ENCODE measurements at regions not wholly inside any gene's neighbourhood (a gene's known extent, or its start where the extent isn't known, plus 50 kb on each side); places are given as distances from the start of the nearest gene placed in this dataset.

GRCh38 chr5:67978171-67978570 lies 237.4 kb upstream of the PIK3R1 start:
- DNase-seq, result no peak

- no peak for DNase-seq
Observed at GRCh38 chr5:67976891-67977601, 238.5 kb upstream of the PIK3R1 start.

GRCh38 chr5:67976181-67976580 lies 239.4 kb upstream of the PIK3R1 start:
- no peak for DNase-seq

DNA sequence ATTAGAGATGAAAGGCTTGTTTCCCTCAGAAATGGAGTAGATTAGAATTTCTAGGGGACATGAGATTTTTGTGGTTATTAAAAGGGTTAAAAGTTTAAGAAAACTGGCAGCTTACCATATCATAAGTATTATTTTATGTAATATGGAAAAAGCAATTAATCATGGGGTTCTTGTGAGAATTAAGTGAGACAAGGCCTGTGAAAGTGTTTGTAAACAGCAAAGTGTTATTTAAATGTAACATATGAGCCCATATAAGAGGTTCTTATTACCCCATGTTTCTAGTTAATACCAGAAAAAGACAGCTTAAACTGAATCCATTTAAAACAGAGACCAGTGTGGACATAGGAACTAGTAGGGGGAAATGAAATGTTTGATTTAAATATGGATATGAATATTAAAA lies 241.1 kb upstream of the PIK3R1 start:
- DNase-seq, result no peak

DNA sequence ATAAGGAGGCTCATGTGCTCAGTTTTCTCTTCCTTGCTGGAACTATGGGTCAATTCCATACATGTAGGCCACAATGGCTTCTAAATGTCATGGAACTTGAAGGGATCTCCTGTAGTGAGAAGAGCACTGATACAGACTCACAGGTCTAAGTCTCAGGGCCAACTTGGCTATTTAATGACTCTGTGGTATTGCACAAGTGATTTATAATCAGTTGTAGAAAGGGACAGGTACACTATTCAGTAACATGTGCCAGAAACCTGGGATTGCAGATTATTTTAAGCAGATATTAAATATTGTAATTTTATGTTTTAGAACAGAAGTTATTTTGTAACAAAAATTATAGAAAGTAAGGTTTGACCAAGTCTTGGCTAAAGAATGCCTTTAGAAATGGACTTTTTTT lies 241.5 kb upstream of the PIK3R1 start:
- DNase-seq, result no peak

GRCh38 chr5:67971971-67972821 lies 243.4 kb upstream of the PIK3R1 start:
- no peak for DNase-seq

- DNase-seq, result no peak
Observed at GRCh38 chr5:67971223-67971830, 244.2 kb upstream of the PIK3R1 start.

GRCh38 chr5:67969631-67970030 lies 245.9 kb upstream of the PIK3R1 start:
- no peak for DNase-seq

DNA sequence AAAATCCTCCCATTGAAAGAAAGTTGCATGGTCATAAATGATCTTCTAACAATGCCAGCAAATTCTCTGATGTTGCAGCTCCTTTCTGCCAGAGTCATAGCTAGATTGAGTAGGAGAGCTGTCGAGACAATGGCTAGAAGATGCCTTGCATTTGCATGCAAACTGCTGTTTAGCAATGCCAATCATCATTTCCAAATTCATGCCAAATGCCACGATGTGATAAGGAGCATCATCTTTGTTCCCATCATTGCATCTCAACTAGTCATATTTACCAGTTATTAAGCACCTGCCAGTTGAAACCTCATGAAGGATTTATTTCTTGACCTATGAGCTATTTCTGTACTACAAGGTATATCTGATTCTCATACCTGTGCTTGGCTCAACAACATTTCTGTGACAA lies 246.4 kb upstream of the PIK3R1 start:
- no peak for DNase-seq

DNA sequence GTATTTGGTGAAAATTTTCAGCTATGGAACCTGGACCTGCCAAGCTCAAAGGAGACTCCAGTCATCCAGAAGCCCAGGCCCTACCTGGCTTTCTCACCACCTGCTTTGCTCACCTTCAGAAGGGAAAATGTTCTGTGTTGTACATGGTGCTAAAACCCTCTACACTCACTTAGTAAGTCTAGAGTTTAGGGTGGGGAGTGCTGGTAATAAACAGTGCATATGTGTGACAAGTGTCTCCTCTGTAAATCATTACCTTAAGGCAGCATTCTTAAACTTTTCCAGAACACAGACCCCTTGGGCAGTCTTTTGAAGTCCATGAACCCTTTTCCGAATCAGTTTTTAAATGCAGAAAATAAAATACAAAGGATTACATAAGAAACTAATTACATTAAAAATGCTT lies 248.8 kb upstream of the PIK3R1 start:
- DNase-seq, result no peak

GRCh38 chr5:67964619-67965018 lies 250.9 kb upstream of the PIK3R1 start:
- DNase-seq, result no peak

- no peak for DNase-seq
Observed at GRCh38 chr5:67963789-67964519, 251.6 kb upstream of the PIK3R1 start.

- DNase-seq, result no peak
Observed at GRCh38 chr5:67960939-67961338, 254.6 kb upstream of the PIK3R1 start.

DNA sequence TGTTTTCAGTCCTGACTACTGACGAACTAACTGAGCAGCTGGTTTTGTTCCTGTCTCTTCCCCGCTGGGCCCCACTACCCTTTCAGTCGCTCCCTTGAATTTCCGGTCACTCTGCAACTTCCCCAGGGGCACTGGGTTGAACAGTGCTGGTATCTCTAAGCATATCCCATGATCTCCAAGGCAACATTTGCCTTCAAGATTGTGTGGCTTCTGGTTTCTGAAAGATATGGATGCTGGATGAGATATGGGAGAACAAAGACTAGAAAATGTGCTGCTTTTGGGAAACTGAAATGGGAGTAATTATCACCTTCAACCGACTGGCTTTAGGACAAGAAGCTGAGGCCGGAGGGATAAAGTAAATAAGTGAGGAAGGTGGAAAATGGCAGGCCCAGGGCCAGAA lies 258.2 kb upstream of the PIK3R1 start:
- DNase-seq, result no peak

DNA sequence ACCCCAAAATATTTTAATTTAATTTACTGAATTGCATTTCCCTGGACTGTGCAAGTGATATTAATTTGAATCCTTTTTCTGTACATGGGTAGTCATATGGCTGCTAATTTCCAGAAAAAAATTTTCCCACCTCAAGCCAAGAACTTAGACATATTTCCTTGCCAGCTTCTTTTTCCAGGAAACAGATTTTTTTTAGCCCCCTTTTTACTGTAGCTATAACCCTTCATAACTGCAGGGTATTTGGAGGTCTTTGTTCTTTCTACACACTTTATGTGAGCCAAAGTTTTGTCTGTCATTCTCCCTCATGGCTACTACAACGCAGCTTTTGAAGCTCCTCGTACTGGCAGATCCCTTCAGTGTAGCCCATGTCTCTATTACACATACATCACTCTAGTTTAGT lies 261.2 kb upstream of the PIK3R1 start:
- no peak for DNase-seq

DNA sequence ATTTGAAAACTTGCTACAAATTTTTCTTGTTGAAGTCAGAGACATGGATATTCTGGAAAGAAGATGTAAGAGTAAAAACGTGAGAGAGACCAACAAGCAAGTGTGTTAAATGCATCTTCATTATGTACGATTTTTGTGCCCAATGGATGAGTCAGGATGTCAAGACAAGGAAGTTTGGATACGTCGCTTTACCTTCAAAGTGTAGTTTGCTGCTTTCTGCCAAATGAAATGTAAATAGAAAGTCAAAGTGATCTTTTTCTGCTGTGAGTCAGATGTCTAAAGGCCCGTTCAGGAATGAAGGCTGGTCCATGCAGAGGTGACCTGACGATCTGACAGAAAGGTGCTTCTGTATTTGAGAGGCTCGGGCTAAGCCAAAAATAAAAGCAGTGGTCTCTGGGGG lies 273.1 kb upstream of the PIK3R1 start:
- DNase-seq, result no peak

- no peak for DNase-seq
Observed at GRCh38 chr5:67941614-67942401, 273.7 kb upstream of the PIK3R1 start.

DNA sequence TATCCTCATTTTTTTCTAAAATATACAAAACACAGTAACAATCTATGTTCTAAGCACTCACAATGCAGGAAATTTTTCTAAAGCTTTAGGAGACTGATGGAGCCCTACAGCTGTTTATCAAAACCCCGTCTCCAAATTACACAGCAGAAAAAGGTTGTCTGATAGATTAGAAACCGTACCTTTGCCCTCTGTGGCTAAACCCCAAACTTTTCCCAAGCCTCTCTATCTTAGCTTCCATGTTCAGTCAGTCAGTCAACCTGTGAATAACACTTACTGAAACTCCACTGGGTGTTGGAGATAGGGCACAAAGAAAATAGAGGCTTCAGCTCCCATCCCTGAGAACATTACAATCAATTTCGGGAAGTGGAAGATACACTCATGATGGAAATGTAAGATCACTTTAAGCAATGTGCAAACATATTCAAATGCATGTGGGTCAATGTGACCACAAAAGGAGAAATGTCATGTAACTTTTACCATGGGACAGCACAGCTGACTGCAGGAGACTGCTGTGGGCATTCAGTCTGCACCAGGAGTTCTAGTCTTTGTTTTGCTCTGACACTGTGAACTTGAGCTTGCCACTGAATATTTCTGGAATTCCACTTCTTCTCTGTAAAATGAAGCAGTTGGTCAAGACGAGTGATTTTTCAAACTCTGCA lies 279.5 kb upstream of the PIK3R1 start:
- DNase-seq, result no peak

DNA sequence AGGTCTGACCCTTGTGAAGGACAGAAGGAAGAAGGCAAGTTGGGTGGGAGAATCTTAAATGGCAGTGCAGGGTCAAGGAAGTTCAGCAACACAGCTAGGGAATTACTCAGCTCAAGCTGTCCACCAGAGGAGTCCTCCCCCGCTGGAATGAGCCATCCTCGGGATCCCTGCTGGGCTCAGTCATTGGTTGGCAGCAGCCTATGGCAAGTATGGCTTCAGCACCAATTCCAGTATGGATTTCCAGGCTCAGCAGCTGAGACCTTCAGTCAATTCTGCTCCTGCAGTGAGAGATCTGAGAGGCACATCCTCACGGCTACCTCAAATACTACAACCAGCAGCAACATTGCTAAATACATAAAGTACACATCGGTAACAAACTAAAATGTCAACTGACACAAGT lies 280.6 kb upstream of the PIK3R1 start:
- DNase-seq, result no peak

- DNase-seq, result no peak
Observed at GRCh38 chr5:67925511-67925910, 290.0 kb upstream of the PIK3R1 start.

DNA sequence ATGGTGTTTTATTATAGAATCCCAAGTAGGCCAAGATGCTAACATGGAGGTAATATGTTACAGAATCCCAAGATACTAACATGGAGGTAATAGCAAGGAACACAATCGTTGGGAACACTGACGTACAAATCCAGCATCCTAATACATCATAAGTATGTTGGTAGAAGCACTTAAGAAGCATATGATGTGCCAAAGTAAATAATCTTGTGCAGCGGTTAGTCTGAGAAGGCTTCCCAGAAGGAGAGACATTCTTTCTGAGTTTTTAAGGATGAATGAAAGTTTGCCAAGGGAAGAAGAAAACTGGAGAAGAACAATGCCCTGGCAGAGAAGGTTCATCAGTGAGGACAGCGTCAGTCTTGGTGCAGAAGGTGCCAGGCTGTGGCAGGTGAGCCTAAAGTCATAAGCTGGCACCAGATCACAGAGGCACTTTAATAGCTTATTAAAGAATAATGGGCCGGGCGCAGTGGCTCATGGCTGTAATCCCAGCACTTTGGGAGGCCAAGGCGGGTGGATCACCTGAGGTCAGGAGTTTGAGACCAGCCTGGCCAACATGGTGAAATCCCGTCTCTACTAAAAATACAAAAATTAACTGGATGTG lies 294.5 kb upstream of the PIK3R1 start:
- no peak for DNase-seq
